HG02588 (cell line): ENCODE measurements at regions not wholly inside any gene's neighbourhood (a gene's known extent, or its start where the extent isn't known, plus 50 kb on each side); places are given as distances from the start of the nearest gene placed in this dataset.
"Not testable (repeated sequence)": the region's sequence is repeated elsewhere in the genome, so short reads cannot be mapped to it uniquely, and the experiment has no call there.

ENCODE experiments used
- ATAC-seq: cut with Tn5 transposase; IDR thresholded peaks from one replicate; pipeline ENCODE4 v1.9.1; 2021; ENCODE audit warnings: mild to moderate bottlenecking, moderate library complexity; ENCODE audit not compliant: unreplicated experiment

DNA sequence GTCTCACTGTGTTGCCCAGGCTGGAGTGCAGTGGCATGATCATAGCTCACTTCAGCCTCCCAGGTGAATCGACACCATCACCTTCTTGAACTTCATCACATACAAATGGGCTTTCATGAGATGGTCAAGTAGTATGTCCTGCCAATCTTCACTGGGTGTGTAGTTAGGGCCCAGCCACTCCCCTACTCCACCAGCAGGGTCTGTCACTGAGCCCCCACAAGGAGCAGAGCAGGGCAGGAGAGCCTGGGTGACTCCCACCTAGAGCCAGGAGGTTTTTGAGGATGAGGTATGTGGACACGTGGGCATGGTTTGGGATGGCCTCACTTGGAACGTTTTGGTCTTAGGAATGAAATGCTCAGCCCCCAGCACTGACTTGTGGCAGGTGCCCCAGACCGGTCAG lies 4037.7 kb upstream of the TPTE start:
- not testable (repeated sequence) for ATAC-seq

DNA sequence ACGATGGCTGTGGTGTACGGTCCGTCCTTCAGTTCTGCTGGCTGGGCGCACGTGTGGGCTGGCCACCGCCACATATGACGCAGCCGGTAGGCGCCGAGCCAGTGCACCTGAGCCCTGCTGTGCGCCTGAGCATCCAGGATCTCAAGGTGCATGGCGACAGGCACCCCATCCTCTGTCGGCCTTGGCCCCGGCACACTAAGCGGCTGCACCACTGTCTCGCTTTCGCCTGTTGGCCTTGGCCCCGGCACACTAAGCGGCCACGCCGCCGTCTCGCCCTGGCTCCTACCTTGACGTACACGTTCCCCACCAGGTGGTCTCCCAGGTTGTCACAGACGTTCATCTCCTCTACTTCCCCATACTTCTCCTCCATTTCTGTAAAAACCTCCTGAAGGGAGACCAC lies 4034.6 kb upstream of the TPTE start:
- not testable (repeated sequence) for ATAC-seq

DNA sequence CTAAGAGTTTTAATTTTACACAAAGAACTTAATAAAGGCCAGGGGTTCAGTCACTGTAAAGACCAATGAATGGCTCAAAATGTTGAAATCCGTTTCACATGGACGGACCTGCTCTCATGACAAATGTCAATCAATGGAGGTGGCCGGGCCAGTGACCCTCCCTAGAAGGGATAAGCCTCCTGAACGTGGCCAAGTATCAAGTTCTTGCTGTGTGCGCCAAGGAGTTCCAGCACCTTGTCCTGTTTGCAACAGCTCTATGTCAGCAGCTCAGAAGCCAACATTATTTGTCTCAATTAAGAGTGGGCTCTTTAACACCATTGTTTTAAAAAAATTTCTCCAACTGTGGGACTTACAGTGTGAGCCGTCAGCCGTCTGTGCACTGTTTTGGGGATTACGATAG lies 4028.7 kb upstream of the TPTE start:
- ATAC-seq, result not testable (repeated sequence)

DNA sequence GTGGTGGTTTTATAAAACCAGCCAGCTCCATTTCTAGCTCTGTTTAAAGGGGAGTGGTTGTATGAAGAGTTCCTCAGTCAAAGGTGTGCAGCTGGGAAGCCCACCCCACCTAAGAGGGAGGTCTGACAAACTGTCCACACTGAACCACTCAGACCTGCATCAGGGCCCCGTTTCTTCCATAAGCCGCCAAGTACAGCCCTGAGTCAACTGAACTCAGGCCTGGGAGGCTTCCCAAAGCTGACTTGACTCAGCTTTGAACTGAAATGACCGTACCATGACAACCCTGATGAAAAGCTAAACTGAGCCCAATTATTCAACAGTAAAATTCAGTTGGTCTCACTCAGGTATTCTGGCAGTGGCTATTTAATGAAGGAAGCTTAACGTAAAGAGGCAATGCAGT lies 4027.4 kb upstream of the TPTE start:
- not testable (repeated sequence) for ATAC-seq

DNA sequence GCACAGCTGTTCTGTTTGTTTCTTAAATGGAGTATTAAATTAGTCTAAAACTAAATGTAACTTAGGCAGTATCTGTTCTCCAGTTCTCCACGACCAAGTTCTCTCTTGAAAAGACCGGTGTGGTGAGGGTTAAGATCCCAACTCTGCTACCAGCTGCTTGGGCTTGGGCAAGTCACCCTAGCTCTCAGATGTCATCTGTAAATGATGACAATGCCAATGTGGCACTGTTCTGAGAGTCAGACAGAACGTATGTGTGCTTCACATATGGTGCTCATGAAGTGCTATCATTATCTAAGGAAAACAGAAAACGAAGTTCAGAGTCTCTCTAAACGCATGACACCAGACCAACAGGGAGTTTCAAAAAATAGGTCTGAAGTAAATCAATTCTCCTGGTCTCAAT lies 4025.0 kb upstream of the TPTE start:
- not testable (repeated sequence) for ATAC-seq

DNA sequence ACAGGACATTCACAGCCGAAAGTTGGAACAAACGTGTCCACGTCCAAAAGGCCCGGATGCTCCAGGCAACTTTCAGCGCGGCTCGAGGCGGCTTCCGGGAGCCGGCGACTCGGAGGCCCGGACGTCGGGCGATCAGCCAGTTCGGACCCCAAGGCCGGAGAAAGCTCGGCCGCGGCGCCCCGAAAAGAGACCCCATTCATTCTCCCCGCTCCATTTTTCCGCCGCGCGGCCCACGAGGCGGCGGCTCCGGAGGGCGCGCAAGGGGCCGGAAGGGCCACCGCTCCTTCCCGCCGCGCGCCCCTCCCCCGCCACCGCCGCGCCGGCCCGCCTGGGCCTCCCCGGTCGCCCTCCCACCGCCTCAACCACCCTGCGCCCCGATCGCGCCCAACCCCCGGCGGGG lies 4022.7 kb upstream of the TPTE start:
- ATAC-seq, result peak; percentile 40

DNA sequence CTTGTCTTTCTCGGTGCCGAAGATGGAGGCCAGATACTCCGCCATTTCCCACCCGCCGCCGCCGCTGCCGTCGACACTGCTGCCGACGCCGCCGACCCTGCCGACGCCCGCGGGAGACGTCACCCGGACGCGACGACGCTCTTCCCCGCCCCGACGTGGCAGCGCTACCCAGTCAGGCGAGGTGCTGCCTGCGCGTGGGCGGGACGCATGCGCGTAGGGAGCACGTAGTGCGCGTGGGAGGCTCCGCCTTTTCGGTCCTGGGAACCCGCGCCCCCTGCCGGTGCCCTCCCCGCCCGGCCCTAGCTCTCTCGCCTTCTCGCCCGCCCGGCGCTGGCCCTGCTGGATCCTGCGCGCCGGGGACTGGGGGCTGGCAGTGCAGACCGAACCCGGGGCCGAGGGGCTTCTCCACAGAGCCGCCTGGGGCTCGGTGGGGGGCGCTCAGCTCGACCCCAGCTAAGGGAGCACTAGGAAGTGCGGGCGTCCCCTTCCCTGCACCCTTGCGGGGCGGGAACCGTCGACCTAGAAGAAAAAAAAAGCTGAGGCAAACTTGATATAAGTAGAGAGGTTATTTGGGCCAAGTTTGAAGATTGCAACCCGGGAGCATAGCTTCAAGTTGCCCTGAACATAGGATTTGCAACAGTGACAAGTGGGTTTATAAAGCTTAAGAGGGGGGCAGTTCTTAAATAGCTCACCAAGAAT lies 4022.1 kb upstream of the TPTE start:
- ATAC-seq, result peak; percentile 80

DNA sequence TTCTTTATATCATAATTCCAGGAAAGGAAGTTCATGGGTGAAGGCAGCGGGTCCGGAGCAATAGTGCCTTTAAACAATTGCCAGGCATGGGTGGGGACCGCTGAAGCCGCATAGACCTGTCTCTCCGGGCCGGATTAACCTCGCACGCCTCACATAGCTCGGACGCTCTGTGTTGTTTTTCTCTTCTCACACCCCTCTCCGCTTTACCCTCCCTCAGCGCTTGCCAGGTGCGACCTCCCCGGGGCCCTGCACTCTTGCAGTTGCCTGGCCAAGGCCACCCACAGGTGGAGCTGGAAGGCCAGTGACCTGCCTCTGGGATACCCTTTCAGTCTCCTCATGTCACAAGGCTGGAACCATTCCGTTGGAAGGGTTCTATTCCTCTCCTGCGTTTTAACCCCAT lies 4021.5 kb upstream of the TPTE start:
- not testable (repeated sequence) for ATAC-seq

DNA sequence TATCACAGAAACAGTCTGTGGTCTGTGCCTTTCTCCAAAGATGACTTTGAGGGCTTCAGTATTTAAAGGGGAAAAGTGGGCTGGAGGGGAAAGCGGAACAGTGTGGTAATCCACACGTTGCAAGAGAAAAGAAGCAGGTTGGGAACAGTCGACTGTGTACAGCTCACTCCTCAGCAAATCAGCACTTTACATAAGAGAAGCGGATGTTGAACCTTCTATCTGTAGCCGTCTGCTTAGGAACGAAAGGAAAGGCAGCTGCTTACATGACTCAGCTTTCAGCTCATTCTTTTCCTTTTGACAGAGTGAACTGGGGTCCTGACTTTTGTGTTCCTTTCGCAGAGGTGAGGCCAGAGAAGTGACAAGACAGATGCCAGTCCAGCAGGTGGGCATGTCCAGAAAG lies 4020.7 kb upstream of the TPTE start:
- not testable (repeated sequence) for ATAC-seq

DNA sequence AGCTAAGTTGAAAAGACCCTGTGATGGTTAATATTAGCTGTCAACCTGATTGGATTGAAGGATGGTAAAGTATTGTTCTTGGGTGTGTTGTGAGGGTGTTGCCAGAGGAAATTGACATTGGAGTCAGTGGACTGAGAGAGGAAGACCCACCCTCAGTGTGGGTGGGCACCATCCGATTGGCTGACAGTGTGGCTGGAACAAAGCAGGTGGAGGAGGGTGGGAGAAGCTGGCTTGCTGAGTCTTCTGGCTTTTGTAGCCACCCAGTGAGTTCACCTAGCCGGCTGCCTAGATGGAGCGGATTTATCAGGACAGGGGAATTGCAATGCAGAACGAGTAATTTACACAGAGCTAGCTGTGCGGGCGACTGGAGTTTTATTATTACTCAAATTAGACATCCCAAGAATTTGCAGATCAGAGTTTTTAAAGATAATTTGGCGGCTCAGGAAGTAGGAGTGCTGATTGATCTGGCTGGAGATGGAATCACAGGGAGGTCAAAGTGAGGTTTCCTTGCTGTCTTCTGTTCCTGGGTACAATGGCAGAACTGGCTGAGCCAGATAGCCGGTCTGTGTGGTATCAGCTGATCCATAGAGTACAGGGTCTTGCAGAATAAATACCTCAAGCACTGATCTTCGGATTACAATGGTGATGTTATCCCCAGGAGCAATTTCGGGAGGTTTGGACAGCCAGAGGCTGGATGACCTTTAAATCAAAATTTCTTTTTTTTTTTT lies 4015.1 kb upstream of the TPTE start:
- ATAC-seq, result not testable (repeated sequence)

DNA sequence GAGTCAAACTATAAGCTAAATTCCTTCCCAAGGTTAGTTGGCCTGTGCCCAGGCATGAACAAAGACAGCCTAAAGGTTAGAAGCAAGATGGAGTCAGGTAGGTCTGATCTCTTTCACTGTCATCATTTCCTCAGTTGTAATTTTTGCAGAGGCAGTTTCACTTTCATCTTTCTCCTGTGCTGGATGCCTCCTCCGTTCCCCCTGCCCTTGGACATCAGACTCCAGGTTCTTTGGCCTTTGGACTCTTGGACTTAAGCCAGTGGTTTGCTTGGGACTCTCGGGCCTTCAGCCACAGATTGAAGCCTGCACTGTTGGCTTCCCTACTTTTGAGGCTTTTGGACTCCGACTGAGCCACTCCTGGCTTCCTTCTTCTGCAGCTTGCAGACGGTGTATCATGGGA lies 4013.8 kb upstream of the TPTE start:
- not testable (repeated sequence) for ATAC-seq

DNA sequence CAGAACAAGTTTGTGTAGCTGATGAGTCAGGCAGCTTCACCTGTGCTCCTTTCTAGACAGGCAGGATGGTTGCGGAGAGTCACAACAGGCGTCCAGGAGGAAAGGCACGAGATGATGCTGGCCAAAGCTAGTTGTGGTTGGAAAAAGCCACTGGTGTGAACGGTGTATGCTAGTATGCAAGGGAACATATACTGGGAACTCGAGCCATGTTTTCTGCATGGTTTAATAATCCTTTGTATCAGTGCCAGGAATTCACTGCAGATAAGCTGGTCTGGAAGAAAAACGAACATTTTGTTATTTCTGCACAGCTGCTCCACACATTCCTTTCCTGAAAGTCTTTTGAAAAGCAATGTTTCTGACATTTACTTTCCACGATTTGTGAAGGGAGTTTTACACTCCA lies 3999.6 kb upstream of the TPTE start:
- not testable (repeated sequence) for ATAC-seq

DNA sequence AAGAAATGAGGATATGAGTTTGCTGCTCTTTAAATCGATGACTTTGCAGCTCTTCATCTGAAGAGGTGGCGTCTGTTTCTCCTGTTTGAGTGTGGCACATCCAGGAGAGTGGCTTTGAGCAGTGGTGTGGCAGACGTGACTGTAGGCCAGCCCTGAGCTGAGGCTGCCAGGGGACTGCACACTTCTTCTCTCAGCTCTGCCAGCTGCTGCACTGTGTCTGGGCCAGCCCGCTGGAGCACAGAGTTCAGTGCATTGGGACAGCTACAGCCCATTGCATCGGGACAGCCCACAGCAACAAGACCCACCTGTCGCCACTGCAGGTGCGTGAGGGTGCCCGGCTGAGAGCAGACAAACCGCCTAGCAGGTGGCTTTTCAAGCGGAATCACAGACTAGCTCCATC lies 3995.2 kb upstream of the TPTE start:
- ATAC-seq, result not testable (repeated sequence)

DNA sequence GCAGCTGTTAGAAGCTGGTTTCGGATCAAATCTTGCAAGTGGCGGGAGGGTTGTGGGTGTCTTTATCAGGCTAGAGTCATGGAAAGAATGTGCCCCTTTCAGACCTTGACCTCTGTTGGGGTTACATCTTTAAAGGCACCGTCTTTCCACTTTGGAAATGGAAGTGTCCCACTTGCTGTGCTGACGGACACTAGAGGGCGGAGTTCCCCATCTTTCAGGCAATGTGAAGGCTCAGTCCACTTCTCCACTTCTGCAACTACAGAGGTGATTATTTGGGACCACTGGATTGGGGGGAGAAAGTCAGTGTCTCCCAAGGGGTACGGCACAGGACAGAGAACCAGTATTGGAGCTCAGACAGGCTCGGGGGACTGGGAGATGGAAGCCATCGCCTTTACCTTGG lies 3990.7 kb upstream of the TPTE start:
- ATAC-seq, result not testable (repeated sequence)

DNA sequence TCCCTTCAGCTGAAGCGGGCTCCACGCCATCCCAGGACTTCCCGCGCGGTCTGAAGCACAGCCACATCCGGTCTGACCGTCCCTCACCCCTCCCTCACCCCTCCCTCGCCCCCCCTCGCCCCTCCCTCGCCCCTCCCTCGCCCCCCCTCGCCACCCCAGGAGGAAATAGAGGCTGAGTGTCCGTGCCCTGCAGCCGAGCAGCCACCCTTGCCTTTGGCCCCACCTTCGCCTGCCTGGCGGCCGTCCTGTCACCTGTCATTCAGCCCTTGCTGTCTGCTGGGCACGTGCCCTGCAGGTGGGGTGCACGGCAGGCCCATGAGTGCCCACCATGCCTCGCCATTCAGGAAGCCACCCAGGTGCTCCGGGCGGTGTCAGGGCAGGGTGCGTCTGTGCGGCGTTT lies 3988.1 kb upstream of the TPTE start:
- not testable (repeated sequence) for ATAC-seq

DNA sequence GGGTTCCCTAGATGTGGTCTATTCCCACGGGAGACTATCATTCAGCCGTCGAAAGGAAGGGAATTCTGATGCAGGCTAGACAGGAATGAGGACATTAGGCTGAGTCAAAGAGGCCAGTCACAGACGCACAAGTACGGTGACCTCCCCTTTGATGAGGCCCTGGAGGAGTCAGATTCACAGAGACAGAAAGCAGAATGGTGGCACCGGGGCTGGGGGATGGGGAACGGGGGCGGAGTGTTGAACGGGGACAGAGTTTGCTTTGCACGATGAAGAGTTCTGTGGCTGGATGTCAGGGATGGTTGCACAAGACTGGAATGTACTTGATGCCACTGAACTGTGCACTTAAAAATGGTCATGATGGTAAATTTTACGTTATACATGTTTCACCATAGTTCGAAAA lies 3983.1 kb upstream of the TPTE start:
- not testable (repeated sequence) for ATAC-seq

DNA sequence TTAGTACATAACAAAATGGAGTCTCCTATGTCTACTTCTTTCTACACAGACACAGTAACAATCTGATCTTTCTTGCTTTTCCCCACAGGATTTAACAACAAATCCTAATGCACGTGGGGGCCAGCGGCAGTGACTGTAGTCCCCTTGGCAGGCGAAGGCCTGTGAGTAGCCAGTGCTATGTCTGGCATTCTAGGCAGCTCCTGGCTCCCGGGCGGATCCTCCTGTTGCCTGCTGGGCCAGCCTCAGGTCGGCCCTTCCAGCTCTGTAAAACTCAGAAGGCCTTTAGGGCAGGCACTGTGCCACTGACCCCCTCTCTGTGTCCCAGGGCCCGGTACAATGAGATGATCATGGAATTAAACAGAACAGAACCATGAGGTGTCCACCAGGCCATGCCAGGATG lies 3981.7 kb upstream of the TPTE start:
- ATAC-seq, result not testable (repeated sequence)

DNA sequence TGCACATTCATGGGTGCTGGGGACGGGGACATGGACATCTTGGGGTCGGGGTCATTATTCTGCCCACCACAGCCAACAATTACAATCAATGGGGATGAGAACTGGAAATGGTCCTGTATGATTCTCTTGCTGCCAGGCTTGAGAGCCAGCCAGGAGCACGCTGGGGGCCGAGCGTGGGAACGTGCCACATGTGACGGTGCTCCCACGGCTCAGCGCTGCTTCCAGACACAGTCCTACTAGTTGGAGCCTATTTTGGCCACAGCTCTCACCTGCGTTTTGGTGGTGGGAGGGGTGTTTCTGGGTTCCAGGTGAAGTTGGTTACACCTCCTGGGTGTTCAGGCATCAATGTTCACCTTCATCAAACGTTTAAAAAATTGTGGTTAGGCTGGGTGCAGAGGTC lies 3980.3 kb upstream of the TPTE start:
- ATAC-seq, result not testable (repeated sequence)

DNA sequence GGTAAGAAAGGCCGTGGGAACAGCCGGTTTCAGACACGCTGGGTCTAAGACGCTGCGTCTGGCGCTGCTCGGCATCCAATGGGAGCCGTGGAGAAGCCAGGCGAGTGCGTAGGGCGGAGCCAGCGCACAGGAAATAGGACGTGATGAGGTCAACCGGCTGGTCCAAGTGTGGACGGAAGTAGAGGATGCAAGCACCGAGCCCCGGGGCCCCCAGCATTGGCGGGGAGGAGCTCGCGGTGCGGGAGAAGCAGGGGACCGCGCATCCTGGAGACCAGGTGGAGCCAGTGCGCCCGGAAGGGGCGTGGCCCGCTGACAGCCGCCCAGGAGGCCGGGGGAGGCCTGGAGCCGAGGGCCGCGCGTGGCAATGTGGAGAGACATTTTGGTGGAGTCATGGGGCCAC lies 3976.1 kb upstream of the TPTE start:
- not testable (repeated sequence) for ATAC-seq

DNA sequence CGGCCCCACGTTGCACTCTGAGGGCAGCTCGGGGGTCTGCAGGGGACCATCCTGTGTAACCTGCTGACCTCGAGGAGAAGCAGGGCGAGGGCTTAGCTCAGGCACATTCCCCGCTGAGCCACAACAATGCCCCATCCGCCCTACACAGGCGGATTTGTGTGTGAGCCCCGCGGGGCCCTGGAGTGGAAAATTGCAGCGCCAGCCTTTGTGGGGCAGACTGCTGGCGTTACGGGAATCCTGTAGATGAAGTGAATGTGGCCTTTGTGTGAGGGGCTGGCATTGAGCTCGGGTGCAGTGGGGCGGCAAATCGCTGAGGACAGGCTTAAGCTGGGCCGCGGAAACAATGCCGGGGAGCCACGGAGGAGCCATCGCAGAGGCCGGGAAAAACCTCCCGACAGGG lies 3970.3 kb upstream of the TPTE start:
- not testable (repeated sequence) for ATAC-seq

DNA sequence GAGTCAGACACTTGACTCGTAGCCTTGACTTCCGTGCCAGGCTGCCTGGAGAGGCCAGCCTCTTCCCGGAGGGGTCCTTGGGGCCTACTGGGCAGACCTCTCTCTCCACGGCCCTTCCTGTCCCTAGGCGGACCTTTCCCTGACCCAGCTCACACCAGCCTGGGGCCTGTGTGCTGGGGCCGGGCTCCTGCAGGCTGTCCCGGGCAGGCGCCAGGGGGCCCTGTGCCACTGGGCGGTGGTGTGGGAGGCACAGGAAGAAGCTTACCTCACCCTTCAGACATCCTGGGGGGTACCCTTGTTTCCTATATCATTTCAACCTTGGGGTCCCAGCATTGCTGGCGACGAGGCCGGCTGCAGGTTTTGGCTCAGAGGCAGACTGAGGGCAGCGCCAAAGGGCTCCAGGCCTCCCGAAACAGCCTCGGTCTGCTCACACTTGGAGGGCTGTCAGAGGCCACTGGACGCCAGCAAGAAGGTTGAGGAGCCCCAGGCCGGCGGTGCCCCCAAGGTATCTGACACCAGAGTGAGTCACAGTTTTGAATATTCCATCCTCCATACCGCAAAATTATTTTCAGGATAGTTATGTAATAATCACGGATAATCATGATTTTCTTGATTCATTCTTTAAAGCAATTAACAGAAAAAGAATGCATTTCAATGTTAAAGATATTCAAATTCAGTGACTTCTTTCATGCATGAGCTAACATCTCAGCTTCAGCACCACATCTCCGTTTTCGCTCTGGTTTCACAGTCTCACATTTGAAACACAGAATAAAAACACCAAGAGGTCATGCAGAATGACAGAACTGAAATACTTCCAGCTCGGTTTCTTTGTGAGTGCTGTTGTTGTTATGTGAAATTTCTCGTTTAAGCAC lies 3967.6 kb upstream of the TPTE start:
- not testable (repeated sequence) for ATAC-seq
